Epithelial cell of esophagus (primary cell): ENCODE measurements at regions not wholly inside any gene's neighbourhood (a gene's known extent, or its start where the extent isn't known, plus 50 kb on each side); places are given as distances from the start of the nearest gene placed in this dataset.

Source experiments
- DNase-seq: peaks from one replicate; pipeline ENCODE4 v3.0.0; 2010; ENCODE audit warnings: low read depth
- H3K4me3 ChIP-seq: 2 replicates; pipeline ENCODE4 v1.5.1; 2011; ENCODE audit warnings: mild to moderate bottlenecking, low read length, control low read depth
- TF ChIP-seq, protein P1 (sequence below): IDR thresholded peaks from 2 replicates; pipeline ENCODE4 v1.5.1; 2011; ENCODE audit warnings: low read depth, mild to moderate bottlenecking, low read length, control low read depth, inconsistent platforms; ENCODE audit not compliant: insufficient read depth; ENCODE audit errors: missing control alignments

DNA sequence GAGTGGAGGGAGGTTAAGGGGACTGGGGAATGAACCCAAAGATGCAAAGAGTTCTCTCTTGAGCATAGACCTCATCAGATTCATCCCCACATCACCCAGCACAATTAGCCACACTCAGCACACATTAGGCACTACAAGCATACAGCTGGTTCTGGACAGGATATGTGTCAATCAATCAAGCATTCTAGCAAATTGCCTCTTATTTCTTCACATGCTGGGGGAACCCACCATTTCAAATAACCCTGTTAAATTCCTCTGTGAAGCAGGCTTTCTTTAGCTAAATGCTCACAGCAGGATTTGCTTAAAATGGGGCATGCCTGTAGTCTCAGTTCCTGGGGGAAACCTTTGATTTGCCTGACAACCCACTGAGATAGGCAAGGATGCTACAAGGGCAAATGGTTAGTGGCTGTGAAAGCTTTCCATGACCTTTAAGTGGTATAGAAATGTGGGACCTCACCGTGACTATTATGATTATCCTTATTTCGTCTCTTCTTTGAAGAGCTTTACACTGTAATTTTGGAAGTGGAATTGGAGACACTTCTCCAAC is 193.4 kb upstream of the ZMIZ1 start:
- TF ChIP-seq, protein P1, sequence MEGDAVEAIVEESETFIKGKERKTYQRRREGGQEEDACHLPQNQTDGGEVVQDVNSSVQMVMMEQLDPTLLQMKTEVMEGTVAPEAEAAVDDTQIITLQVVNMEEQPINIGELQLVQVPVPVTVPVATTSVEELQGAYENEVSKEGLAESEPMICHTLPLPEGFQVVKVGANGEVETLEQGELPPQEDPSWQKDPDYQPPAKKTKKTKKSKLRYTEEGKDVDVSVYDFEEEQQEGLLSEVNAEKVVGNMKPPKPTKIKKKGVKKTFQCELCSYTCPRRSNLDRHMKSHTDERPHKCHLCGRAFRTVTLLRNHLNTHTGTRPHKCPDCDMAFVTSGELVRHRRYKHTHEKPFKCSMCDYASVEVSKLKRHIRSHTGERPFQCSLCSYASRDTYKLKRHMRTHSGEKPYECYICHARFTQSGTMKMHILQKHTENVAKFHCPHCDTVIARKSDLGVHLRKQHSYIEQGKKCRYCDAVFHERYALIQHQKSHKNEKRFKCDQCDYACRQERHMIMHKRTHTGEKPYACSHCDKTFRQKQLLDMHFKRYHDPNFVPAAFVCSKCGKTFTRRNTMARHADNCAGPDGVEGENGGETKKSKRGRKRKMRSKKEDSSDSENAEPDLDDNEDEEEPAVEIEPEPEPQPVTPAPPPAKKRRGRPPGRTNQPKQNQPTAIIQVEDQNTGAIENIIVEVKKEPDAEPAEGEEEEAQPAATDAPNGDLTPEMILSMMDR = no peak
- no peak overlapping the region for H3K4me3 ChIP-seq
- no peak for DNase-seq

DNA sequence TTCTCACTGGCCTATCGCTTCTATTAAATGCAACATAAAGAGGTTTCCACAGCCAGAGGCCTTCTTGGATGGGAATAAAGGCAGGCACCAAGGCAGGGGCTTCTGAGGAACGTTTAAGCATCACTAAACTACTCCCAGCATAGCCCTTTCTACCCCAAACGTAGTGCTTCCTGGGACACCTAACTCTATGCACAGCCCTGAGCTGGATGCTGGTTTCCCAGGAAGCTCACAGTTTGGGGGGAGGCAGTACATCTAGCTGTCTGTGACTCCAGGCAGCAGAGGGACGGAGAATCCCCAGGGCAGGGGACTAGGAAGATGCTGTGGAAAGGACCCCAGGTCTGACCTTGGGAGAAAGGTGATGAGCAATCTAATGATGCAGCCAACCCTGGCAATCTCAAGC is 192.8 kb upstream of the ZMIZ1 start:
- no peak overlapping the region for H3K4me3 ChIP-seq
- TF ChIP-seq, protein P1 = no peak
- DNase-seq = no peak

DNA sequence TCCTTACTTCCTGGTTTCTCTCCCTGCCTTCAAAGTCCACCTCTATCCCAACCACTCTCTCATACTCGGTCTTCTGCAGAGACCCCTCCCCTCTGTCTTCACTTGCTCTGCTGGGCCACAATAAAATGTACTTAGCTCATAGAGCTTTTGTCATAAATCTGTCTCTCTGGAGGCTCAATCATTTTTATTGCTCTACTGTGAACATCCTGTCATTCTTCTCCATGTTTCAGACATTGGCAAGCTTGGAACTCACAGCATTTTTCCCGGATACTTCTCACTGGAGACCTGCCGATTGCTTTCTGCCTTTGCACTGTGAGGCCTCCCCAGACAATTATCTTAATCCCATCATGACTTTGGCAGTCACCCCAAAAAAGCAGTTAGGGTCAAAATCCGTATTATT is 192.3 kb upstream of the ZMIZ1 start:
- no peak for DNase-seq
- no peak overlapping the region for H3K4me3 ChIP-seq
- TF ChIP-seq, protein P1 = no peak

DNA sequence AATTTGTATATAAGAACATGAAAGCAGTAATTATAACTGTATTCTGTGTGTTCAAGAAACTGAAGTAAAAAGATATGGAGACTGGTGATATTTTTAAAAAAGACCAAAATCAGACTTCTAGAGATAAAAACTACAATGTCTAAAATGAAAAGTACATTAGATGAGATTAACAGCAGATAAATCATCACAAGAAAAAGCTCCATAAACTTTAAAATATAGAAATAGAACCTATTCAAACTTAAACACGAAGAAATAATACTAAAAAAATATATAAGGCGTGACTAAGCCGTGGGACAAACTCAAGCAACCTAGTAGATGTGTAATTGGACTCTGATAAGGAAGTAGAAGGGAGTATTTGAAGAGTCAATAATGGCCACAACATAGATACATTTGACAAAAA is 189.1 kb upstream of the ZMIZ1 start:
- TF ChIP-seq, protein P1 = no peak
- no peak overlapping the region for H3K4me3 ChIP-seq
- DNase-seq = no peak

DNA sequence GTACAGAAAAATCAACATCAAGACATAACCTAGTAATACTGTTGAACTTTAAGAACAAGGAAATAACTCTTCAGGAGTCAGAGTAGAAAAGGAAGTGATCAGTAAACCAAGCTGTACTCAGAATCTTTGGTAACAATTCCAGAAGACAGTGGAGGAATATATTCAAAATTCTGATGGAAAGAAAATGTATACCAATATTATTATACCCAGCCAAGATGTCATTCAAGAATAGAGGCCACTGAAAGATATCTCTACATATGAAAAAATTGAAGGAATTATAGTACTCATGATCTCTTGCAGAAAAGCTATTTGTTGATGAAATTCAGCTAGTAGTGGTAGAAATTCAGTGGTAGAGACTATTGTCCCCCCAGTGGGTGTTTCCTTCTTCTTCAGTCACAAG is 182.6 kb upstream of the ZMIZ1 start:
- no peak for DNase-seq
- no peak overlapping the region for H3K4me3 ChIP-seq
- TF ChIP-seq, protein P1 = no peak

DNA sequence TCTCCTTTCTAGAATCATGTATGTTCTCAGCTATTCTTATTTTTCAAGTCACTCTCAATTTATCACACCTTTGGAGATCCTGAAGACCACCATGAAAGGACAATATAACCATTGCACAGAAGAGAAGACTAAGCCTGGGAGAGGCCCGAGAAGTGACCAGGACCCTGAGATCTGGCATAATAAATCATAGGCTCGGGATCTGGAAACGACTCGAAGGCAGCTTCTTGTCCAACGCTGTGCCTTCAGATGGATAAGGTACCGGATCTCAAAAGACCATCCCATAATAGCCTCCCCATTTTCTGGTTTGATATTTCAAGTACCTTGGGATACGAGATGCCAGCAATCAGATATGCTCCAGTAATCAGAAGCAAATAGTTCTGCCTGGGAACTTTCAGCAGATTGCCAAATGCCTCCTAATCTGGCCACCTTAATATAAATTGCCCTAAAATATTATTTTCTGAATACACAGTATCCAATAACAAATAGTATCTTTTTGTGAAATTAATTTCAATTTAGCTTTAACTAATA is 179.2 kb upstream of the ZMIZ1 start:
- DNase-seq = no peak
- H3K4me3 ChIP-seq = no peak overlapping the region
- TF ChIP-seq, protein P1 = no peak

DNA sequence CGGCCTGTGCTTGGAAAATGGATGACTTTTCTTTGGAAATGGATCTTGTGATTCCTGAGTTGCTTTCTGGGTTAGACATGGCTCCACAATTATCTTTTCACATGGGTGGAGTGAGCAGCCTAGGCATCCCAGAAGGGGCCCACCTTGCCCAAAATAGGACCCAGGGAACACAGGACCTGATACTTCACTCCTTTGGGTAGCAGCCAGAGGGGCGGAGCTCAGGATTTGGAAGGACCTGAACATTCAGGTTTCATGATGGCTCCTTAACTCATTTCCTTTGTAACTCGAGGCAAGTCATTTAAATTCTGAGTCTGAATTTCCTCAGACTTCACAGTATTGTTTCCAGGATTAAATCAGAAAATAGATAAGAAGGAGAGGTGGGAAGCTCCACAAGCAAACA is 178.3 kb upstream of the ZMIZ1 start:
- TF ChIP-seq, protein P1 = no peak

More for the DNA sequence above, 178.3 kb upstream of the ZMIZ1 start:
- no peak overlapping the region for H3K4me3 ChIP-seq
- DNase-seq = no peak
